ENCODE measurements at regions not wholly inside any gene's neighbourhood (a gene's known extent, or its start where the extent isn't known, plus 50 kb on each side); places are given as distances from the start of the nearest gene placed in this dataset.

DNA sequence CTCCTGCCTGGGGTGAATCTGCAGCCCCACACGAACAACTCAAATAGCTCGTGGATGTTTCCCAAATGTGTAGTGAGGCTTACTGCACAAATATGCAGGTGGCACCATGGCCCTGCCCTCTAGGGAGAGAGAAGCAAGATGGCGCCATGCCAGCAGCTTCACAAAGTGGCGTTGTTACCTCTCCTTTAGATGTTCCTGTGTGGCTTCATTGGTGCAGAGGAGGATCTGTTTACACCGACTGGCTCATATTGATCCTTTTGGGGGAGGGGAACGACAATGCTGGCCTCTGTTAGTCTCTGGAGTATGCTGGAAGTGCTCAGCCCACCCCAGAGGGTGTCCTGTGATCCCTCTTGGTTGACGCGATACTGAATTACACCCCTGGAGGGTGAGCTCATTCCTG is 99.5 kb upstream of the GATA6 start:
- no peak overlapping the region for H2AFZ ChIP-seq

GRCh38 chr18:22073411-22073810 is 96.0 kb upstream of the GATA6 start:
- no peak for DNase-seq (ENCODE audit: low spot score)
- H3K4me1 ChIP-seq (ENCODE audit: insufficient read depth), result no peaks in the 10 kb centered on the region
- WGBS (ENCODE audit: low lambda C conversion rate, missing lambda C conversion rate), result 90% methylated on average over 5 of the region's 5 CpGs
- H4K20me1 ChIP-seq (ENCODE audit: insufficient read depth, poor library complexity, severe bottlenecking), result no peaks in the 10 kb centered on the region
- no peaks in the 10 kb centered on the region for H3K9me3 ChIP-seq (ENCODE audit: low read depth)
- no peaks in the 10 kb centered on the region for H3K9me2 ChIP-seq (replicated peaks; ENCODE audit: insufficient read depth)
- H3K79me2 ChIP-seq, result no peaks in the 10 kb centered on the region
- no peak overlapping the region for H3K27ac ChIP-seq
- TF ChIP-seq CTCF (IDR thresholded peaks at IDR 0.05; ENCODE audit: poor library complexity) (no peak), EZH2phosphoT487 (IDR thresholded peaks at IDR 0.05; ENCODE audit: low read depth, severe bottlenecking, unreplicated experiment) (no peak)
- no peaks in the 10 kb centered on the region for H3K27me3 ChIP-seq
- H3K4me2 ChIP-seq, result no peak overlapping the region
- no peak overlapping the region for H3K4me3 ChIP-seq
- no peaks in the 10 kb centered on the region for H3K36me3 ChIP-seq (replicated peaks; ENCODE audit: insufficient read depth, low read depth)
- H2AFZ ChIP-seq, result no peak overlapping the region

More for the DNA sequence above, 99.5 kb upstream of the GATA6 start:
- no peaks in the 10 kb centered on the region for H3K36me3 ChIP-seq (replicated peaks; ENCODE audit: insufficient read depth, low read depth)
- H3K4me1 ChIP-seq (ENCODE audit: insufficient read depth), result no peaks in the 10 kb centered on the region
- no peak overlapping the region for H3K4me2 ChIP-seq
- 66% methylated on average over 8 of the region's 8 CpGs for WGBS (ENCODE audit: low lambda C conversion rate, missing lambda C conversion rate)
- no peak overlapping the region for H3K4me3 ChIP-seq
- no peaks in the 10 kb centered on the region for H3K79me2 ChIP-seq
- no peaks in the 10 kb centered on the region for H3K9me3 ChIP-seq (ENCODE audit: low read depth)
- DNase-seq (ENCODE audit: low spot score), result no peak
- no peak overlapping the region for H3K27ac ChIP-seq
- H3K27me3 ChIP-seq, result no peaks in the 10 kb centered on the region
- no peaks in the 10 kb centered on the region for H3K9me2 ChIP-seq (replicated peaks; ENCODE audit: insufficient read depth)
- no peaks in the 10 kb centered on the region for H4K20me1 ChIP-seq (ENCODE audit: insufficient read depth, poor library complexity, severe bottlenecking)
- no peak for TF ChIP-seq EZH2 (IDR thresholded peaks at IDR 0.05; ENCODE audit: borderline replicate concordance)
- TF ChIP-seq CTCF (IDR thresholded peaks at IDR 0.05; ENCODE audit: poor library complexity), result no peak
- no peak for TF ChIP-seq EZH2phosphoT487 (IDR thresholded peaks at IDR 0.05; ENCODE audit: low read depth, severe bottlenecking, unreplicated experiment)

DNA sequence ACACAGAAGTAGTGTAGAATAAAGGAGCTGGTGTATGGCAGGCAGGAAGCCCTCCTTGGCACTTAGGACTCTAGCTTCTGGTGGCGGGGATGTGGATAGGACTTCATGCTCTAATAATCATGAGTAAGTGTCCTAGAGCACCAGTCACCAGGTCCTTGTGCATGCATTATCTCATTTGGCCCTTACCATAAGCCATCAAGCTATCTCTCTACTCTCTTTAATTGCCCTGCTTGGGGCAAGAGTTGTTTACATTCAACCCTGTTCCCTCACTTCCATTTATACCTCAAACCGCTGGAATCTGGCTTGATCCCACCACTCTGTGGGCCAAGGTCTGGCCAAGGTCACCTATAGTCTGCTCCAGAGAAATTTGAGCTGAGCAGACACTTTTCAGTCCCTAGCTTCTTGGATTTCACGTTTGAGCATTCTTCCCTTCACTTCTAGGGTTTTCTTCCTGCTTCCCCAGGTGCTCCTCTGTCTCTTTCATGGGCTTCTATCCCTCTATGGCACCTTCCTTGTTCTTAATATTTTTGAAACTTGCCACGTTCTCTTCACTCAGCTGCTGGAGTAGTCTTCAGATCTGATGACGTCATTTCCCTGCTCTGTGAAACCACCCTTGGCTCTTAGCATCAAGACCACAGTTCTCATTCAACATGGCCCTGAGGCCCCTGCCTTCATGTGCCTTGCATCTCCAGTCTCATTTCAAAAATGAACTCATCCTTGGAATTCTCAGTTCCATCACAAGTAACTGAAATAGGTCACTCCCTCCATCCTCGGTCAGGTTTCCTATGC is 94.9 kb upstream of the GATA6 start:
- DNase-seq (ENCODE audit: low spot score), result no peak
- WGBS (ENCODE audit: low lambda C conversion rate, missing lambda C conversion rate), result 75% methylated on average over 6 of the region's 6 CpGs
- TF ChIP-seq EZH2 (IDR thresholded peaks at IDR 0.05; ENCODE audit: borderline replicate concordance) (no peak), EZH2phosphoT487 (IDR thresholded peaks at IDR 0.05; ENCODE audit: low read depth, severe bottlenecking, unreplicated experiment) (no peak), CTCF (IDR thresholded peaks at IDR 0.05; ENCODE audit: poor library complexity) (no peak)

More for the DNA sequence above, 94.9 kb upstream of the GATA6 start:
- no peaks in the 10 kb centered on the region for H3K36me3 ChIP-seq (replicated peaks; ENCODE audit: insufficient read depth, low read depth)
- no peaks in the 10 kb centered on the region for H4K20me1 ChIP-seq (ENCODE audit: insufficient read depth, poor library complexity, severe bottlenecking)
- H2AFZ ChIP-seq, result no peak overlapping the region
- H3K79me2 ChIP-seq, result no peaks in the 10 kb centered on the region
- no peaks in the 10 kb centered on the region for H3K27me3 ChIP-seq
- H3K4me3 ChIP-seq, result no peak overlapping the region
- H3K4me1 ChIP-seq (ENCODE audit: insufficient read depth), result peaks cover 3% of the 10 kb centered on the region
- peak overlapping the region; percentile 56 for H3K27ac ChIP-seq
- no peak overlapping the region for H3K4me2 ChIP-seq
- no peaks in the 10 kb centered on the region for H3K9me3 ChIP-seq (ENCODE audit: low read depth)
- no peaks in the 10 kb centered on the region for H3K9me2 ChIP-seq (replicated peaks; ENCODE audit: insufficient read depth)

Measured in hepatocyte (in vitro differentiated cells).